Stomach (tissue), 8 donors: ENCODE measurements at regions not wholly inside any gene's neighbourhood (a gene's known extent, or its start where the extent isn't known, plus 50 kb on each side); places are given as distances from the start of the nearest gene placed in this dataset.

ENCODE experiments used
- DNase-seq, 2 donors: peaks; one replicate each; pipeline versions ENCODE4 v3.0.0 to v3.0.0-alpha.2; 2013 to 2019
- H3K27ac ChIP-seq, 5 donors: fragments of 200-600 bp in 4 of 5; sonication (generic) in 4 of 5; one replicate each; pipeline ENCODE4 v1.5.1; 2013 to 2019; ENCODE audit warnings: mild to moderate bottlenecking in 1 of 5, moderate library complexity in 1 of 5
- H3K27me3 ChIP-seq, 3 donors: fragments of 200-600 bp; sonication (generic); one replicate each; pipeline ENCODE4 v1.5.1; 2017 to 2019; ENCODE audit warnings: mixed run types in 1 of 3
- H3K36me3 ChIP-seq, 4 donors: fragments of 200-600 bp; sonication (generic); 1 replicate in 3 of 4; 2 replicates in 1 of 4; pipeline ENCODE4 v1.5.1; 2016 to 2019
- H3K4me1 ChIP-seq, 4 donors: fragments of 200-600 bp; sonication (generic); one replicate each; pipeline ENCODE4 v1.5.1; 2016 to 2019
- H3K4me3 ChIP-seq, 4 donors: fragments of 200-600 bp; sonication (generic) in 3 of 4; one replicate each; pipeline ENCODE4 v1.5.1; 2016 to 2019; ENCODE audit warnings: mild to moderate bottlenecking in 1 of 4
- H3K9me3 ChIP-seq, 4 donors: fragments of 200-600 bp; sonication (generic); one replicate each; pipeline ENCODE4 v1.5.1; 2016 to 2019
- CTCF ChIP-seq, 7 experiments: fragments of 450-650 bp in 4 of 7; fragments of 200-600 bp in 3 of 7; sonication (generic) in 3 of 7; IDR thresholded peaks; one replicate each; pipeline ENCODE4 v1.5.1; 2016 to 2019; ENCODE audit warnings: antibody characterized with exemption in 7 of 7, control low read depth in 2 of 7, mild to moderate bottlenecking in 1 of 7
- EP300 ChIP-seq: sonication (generic); formaldehyde crosslinking; IDR thresholded peaks from one replicate; pipeline ENCODE4 v1.6.1; 2017; ENCODE audit warnings: antibody characterized with exemption
- POLR2A ChIP-seq, 4 donors: fragments of 450-650 bp; IDR thresholded peaks; one replicate each; pipeline ENCODE4 v1.6.1; 2016; ENCODE audit warnings: antibody characterized with exemption in 4 of 4, control low read depth in 2 of 4, mild to moderate bottlenecking in 1 of 4, moderate library complexity in 1 of 4
- POLR2AphosphoS5 ChIP-seq, 3 donors: sonication (generic); formaldehyde crosslinking; IDR thresholded peaks; one replicate each; pipeline ENCODE4 v1.6.1; 2016; ENCODE audit warnings: antibody characterized with exemption in 3 of 3
- WGBS, 5 donors: extraction: QIAGEN DNeasy Blood & Tissue Kit in 3 of 5; methylation state at CpG; one replicate each; pipeline versions ENCODE4 v1.1.5 to v1.1.7; 2013 to 2018; 5-methylcytosine and 5-hydroxymethylcytosine counted together
- intact Hi-C: fragments of 100-400 bp; cut with DNase I; formaldehyde crosslinking; loops from one replicate; pipeline ENCODE4 v1.15.1; 2023; ENCODE audit warnings: low total_unique reads
- donor health status: healthy with polysubstance abuse.
- donor health status: Bipolar disorder and iron deficiency.
- donor health status: healthy.

GRCh38 chr7:145989469-145989868, 127.1 kb upstream of the CNTNAP2 start:
- 68 to 78% (median 71%) methylated on average over 4 of the region's 4 CpGs for WGBS, 5 donors
- no peaks in the 10 kb centered on the region for H3K4me1 ChIP-seq
- TF ChIP-seq POLR2AphosphoS5 (IDR thresholded peaks at IDR 0.05): no peak
- TF ChIP-seq CTCF (IDR thresholded peaks at IDR 0.05): no peak
- TF ChIP-seq POLR2A (IDR thresholded peaks at IDR 0.05): no peak
- TF ChIP-seq EP300: no peak
- H3K27ac ChIP-seq: no peak overlapping the region
- intact Hi-C loops: no loop called here
- H3K27me3 ChIP-seq: no peaks in the 10 kb centered on the region
- DNase-seq: no peak
- peaks cover 0 to 5% (median 0%) of the 10 kb centered on the region in 4 donors for H3K9me3 ChIP-seq
- H3K4me3 ChIP-seq: no peak overlapping the region
- no peaks in the 10 kb centered on the region for H3K36me3 ChIP-seq

- intact Hi-C loops: no loop called here
- Histone ChIP-seq H3K27me3 (no peaks in the 10 kb centered on the region), H3K4me1 (no peaks in the 10 kb centered on the region), H3K9me3 (no peaks in the 10 kb centered on the region), H3K27ac (no peak overlapping the region), H3K36me3 (no peaks in the 10 kb centered on the region), H3K4me3 (no peak overlapping the region)
- TF ChIP-seq EP300 (no peak), POLR2AphosphoS5 (IDR thresholded peaks at IDR 0.05) (no peak), CTCF (IDR thresholded peaks at IDR 0.05) (no peak), POLR2A (IDR thresholded peaks at IDR 0.05) (no peak)
- DNase-seq: no peak
- WGBS, 5 donors: 29 to 42% (median 38%) methylated on average over 4 of the region's 4 CpGs
These were observed 130.2 kb upstream of the CNTNAP2 start for GRCh38 chr7:145986248-145986874.

DNA sequence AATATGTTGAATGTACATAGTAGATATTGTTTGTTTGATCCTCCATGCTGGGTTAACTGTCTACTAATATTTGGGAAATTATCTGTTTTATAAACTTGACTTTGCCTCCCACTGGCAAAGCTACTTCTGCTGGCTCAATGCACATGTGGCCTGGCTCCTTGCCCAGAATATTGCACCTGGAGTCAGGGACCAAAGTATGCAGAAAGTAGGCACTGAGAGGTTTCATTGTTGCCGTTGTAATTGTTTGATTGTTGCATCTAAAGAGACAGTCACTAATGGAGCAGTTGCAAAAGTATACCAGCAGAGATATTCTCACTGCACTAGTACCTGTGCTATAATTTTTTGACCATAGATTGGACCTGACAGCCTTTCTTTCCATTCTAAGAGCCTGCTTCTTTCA, 137.8 kb upstream of the CNTNAP2 start:
- Histone ChIP-seq H3K4me1 (no peaks in the 10 kb centered on the region), H3K36me3 (no peaks in the 10 kb centered on the region), H3K9me3 (no peaks in the 10 kb centered on the region), H3K4me3 (no peak overlapping the region), H3K27me3 (no peaks in the 10 kb centered on the region), H3K27ac (no peak overlapping the region)
- TF ChIP-seq POLR2AphosphoS5 (IDR thresholded peaks at IDR 0.05) (no peak), POLR2A (IDR thresholded peaks at IDR 0.05) (no peak), EP300 (no peak)
- DNase-seq: no peak
- WGBS, 5 donors: 70 to 88% (median 83%) methylated on average over 1 of the region's 1 CpG
- intact Hi-C loops: no loop called here

- DNase-seq: no peak
- H3K4me3 ChIP-seq: no peak overlapping the region
- peaks cover 0 to 30% (median 0%) of the 10 kb centered on the region in 4 donors for H3K9me3 ChIP-seq
- no peaks in the 10 kb centered on the region for H3K4me1 ChIP-seq
- TF ChIP-seq POLR2A (IDR thresholded peaks at IDR 0.05) (no peak), CTCF (IDR thresholded peaks at IDR 0.05) (no peak), POLR2AphosphoS5 (IDR thresholded peaks at IDR 0.05) (no peak), EP300 (no peak)
- no peaks in the 10 kb centered on the region for H3K36me3 ChIP-seq
- 55 to 78% (median 62%) methylated on average over 4 of the region's 4 CpGs for WGBS, 5 donors
- no peaks in the 10 kb centered on the region for H3K27me3 ChIP-seq
- H3K27ac ChIP-seq: no peak overlapping the region
- intact Hi-C loops: no loop called here
These were observed 156.6 kb upstream of the CNTNAP2 start for GRCh38 chr7:145959981-145960380.

DNA sequence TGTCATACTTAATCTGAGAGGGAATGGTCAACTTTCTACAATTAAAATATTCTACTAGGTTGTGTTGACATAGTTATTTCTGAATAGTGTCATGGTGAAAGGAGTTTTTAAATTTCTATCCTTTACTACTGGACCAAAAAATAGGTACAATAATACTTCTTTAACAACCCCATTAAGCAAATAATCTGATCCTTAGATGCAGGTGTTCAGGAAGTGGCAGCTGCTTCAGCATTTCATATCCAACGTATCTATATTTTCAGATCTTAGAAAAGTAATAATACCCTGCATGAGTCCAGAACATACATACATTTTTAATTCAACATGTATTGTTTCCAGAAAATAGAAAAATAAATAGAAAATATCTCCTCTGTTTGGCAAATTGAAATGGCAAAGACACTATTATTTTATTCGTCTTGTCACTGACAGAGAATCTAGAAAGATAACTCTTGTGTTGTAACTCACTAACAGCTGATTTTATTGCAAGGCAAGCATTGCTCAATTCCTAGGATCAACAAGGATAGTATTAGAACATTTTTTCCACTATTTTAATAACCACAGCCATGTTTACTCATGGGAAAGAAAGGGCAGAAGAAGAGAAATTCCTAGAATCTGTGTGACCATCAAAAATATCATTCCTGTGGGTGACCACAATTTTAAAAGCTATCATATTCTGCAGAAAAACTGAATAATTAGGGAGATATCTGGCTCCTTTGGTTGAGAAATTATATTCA, 159.3 kb upstream of the CNTNAP2 start:
- DNase-seq: no peak
- no peak for TF ChIP-seq POLR2A (IDR thresholded peaks at IDR 0.05)
- Histone ChIP-seq H3K9me3 (peaks cover 0 to 16% (median 0%) of the 10 kb centered on the region in 4 donors), H3K27ac (no peak overlapping the region), H3K36me3 (no peaks in the 10 kb centered on the region), H3K4me3 (no peak overlapping the region), H3K27me3 (no peaks in the 10 kb centered on the region), H3K4me1 (no peaks in the 10 kb centered on the region)
- WGBS, 5 donors: 60 to 83% (median 80%) methylated on average over 2 of the region's 2 CpGs
- intact Hi-C loops: no loop called here
